HuH-7 (cell line): ENCODE measurements at regions not wholly inside any gene's neighbourhood (a gene's known extent, or its start where the extent isn't known, plus 50 kb on each side); places are given as distances from the start of the nearest gene placed in this dataset.
"Not testable (repeated sequence)": the region's sequence is repeated elsewhere in the genome, so short reads cannot be mapped to it uniquely, and the experiment has no call there.

ENCODE experiments used
- DNase-seq: peaks from one replicate; pipeline ENCODE4 v3.0.0; 2011; ENCODE audit warnings: low spot score

DNA sequence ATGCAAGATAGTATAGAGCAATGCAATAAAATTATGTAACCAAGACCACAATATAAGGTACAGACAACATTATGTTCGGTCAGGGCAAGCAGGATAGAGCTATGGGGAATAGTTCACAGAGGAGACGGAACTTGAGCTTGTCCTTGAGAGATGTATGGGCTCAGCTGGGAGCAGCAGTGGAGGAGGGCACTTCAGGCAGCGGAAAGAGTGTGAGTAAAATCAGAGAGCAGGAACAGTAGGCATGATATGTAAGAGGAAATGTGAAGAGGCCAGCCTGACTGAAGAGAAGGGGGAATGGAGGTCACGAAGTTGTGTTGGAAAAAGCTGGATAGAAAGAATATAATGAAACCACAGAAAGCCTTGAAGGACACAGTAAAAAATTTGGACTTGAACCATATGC lies 217.2 kb upstream of the NOCT start:
- no peak for DNase-seq

DNA sequence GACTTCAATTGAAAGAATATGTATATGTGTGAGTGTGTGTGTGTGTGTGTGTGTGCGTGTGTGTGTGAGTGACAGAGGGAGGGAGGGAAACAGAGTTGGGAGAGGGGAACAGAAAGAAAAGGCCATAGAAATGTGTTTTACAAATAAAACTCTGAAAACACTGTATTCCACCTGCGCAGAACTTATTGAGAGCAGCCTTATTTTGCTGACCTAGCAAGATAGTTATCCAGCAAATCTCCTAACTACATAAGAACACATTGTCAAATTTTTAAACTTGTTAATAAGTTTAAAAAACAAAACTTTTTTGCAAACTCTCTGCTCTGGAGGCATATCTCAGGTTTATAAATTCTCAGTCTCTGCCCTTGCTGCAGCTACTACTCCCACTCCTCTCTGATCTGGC lies 217.9 kb upstream of the NOCT start:
- DNase-seq, result no peak

DNA sequence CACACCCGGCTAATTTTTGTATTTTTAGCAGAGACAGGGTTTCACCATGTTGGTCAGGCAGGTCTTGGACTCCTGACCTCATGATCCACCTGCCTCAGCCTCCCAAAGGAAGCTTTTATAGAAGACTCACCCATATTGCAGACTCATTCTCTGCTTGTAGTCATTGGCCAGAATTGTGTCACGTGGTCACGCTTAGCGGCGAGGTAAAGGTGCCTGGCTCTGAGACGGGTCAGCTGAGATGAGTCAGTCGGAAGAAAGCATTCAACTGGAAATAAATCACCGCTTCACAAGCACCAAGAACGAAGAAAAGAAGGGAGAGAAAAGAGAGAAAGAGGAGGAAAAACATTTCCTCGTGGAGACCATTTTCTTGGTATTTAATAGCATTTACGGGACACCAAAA lies 218.8 kb upstream of the NOCT start:
- DNase-seq, result no peak

DNA sequence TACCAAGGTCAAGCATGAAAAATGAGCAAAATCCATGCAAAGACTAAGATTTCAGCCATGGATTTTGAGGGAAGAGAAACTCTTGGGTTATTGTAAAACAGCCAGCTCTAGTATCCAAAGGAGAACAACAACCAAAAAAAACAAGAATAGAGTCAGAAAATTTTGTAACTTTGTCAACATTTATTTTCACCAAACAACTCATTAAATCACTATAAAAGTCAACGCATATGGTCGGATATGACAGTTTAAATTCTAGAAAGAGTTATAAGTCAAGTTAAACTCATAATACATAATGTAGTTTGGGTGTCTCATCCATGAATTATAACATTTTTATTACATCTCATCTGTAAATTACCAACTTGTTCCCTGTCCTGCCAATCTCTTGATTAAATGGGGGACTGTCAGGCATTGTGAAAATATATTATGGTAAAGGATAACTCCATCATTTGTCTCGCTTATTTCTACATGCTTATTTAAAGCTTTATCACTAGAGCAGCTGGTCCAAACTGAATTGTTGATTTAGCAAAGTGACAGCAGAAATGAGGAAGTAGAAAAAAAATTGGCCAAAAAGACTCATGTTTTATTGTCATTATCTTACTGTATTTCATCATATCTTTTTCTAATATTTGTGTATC lies 224.8 kb upstream of the NOCT start:
- DNase-seq, result no peak

DNA sequence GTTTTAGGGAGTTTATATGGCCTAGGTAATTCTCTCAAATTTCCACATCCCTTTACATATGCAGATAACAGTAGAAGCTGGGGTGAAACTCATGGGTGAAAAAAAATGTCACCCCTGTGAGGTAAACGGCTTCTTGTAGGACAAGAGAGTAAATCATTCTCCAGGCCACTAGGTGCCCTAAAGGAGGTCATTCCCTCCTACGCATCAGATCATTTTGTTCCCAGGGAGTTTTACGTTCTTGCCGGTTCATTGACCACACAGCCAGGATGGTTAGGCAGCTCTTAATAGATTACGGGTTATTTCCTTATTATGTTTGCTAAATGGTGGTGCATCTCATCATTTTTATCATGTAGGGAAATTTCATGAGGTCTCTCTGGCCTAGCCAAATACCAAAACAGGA lies 225.8 kb upstream of the NOCT start:
- no peak for DNase-seq

DNA sequence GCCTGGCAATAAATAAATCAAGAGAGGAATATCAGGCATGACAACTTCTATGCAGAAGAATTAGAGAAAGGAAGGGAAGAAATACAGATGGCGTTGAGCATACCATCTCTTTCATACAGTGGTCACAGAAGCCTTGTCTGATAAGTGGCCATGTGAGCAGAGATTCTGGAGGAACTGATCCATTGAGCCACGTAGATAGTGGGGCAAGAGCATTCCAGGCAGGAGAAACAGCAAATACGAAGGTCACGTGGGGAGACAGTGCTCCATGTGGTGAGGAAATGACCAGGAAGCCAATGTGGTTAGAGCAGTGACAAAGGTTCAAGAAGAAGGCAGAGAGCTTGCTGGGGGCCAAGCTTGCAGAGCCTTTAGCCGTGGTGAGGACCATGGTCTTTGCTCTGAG lies 226.7 kb upstream of the NOCT start:
- no peak for DNase-seq

DNA sequence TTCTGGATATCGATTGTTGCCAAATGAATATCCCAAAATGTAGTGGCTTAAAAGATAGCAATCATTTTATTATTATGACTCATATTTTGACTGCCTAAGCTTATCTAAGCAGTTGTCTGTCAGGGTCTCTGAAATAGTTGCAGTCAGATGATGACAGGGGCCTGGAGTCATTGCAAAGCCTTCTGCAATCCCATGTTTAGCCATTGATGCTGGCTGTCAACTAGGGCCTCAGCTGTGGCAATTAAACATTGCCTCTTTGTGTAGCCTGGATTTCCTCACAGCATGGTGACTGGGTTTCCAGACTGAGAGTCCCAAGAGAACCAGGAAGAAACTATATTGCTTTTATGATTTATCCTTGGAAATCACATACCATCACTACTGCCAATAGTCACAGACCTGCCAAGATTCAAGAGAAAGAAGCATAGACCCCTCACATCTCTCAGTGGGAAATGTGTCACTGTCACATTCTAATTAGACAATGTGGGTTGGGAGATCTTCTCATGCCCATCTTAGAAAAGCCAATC lies 227.3 kb upstream of the NOCT start:
- DNase-seq, result no peak

DNA sequence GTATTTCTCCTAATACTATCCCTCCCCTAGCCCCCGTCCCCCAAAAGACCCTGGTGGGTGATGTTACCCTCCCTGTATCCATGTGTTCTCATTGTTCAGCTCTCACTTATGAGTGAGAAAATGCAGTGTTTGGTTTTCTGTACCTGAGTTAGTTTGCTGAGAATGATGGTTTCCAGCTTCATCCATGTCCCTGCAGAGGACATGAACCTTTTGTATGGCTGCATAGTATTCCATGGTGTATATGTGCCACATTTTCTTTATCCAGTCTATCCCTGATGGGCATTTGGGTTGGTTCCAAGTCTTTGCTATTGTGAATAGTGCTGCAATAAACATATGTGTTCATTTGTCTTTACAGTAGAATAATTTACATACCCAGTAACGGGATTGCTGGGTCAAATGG lies 235.8 kb upstream of the NOCT start:
- DNase-seq, result not testable (repeated sequence)

DNA sequence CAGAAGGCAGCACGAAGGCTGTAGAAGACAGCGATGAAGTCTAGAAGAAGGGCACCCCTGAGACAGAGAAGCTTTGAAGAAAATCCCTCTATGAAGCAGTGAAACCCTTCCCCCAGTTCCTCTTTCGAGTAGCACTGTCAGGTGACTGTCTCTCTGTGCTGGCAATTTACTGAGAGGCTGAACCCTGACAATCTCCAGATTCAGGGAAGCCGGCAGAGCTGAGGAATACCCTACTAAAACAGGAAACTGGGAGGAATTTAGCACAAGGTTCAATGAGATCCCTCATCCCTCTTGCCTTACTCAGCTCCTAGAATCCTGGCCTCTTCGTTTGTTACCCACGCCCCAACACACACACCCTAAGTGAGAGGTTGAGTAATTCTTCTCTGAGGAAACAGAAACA lies 239.7 kb upstream of the NOCT start:
- DNase-seq, result no peak

DNA sequence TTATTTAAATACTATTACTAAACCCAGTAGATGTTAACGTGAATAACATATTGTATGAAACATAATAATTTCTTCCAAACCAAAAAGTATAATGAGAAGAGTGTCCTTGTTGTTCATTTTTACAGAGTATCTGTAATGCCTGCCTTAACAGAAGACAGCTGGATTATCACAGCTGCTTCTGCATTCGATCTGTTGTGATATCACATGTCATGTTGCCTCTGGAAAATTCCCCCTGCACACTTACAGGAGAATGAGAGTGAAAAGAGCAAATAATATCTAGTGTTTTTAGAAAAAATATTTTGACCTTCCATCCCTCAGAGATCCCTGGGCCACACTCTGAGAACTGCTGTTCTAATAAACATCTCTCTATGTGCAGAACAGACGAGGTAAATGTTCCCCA lies 240.1 kb upstream of the NOCT start:
- no peak for DNase-seq

DNA sequence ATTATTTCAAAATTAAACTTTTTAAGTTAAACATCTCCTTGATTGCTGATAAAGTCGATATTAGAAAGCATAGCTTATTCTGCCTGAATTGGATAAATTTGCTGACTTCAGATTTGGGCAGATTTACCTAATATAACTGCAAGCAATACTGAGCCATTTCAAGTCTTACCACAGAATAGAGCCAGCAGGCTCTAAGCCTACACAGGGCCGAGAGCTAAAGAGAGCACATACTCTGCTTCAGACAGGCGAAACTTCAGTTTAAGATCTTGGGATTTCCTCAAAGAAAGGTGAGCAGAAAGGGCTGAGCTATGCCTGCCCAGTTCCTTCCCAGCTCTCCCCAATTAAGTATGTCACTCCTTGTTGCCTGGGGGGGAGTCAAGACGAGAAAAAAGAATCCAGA lies 240.6 kb upstream of the NOCT start:
- DNase-seq, result no peak

DNA sequence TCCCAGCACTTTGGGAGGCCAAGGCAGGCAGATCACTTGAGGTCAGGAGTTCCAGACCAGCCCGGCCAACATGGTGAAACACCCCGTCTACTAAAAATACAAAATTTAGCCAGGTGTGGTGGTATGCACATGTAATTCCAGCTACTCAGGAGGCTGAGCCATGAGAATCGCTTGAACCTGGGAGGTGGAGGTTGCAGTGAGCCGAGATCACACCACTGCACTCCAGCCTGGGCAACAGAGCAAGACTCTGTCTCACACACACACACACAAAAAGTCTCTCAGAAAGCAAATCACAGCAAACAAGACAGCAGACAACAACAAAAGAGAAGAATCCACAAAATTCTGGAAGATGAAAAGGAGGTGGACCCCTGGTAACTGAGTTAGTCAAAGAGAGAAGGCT lies 241.5 kb upstream of the NOCT start:
- not testable (repeated sequence) for DNase-seq

DNA sequence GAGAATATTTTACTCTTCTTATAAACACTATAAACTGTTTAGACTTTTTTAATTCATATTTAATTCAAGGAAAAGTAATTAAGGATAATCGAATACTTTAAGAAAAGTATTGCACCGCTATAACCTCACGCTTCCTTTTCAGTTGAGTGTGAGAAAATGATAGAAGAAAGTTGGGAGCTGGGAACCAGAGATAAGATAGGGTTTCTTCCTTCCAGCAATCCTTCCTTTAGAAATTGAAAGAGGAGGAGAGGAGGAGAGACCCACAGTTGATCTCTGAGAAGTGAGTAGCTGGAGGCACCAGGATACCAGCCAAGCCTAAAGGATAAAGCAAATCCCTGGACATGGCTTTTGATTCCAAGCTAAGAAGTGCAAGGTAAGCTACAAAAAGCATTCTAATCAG lies 242.3 kb upstream of the NOCT start:
- DNase-seq, result no peak

DNA sequence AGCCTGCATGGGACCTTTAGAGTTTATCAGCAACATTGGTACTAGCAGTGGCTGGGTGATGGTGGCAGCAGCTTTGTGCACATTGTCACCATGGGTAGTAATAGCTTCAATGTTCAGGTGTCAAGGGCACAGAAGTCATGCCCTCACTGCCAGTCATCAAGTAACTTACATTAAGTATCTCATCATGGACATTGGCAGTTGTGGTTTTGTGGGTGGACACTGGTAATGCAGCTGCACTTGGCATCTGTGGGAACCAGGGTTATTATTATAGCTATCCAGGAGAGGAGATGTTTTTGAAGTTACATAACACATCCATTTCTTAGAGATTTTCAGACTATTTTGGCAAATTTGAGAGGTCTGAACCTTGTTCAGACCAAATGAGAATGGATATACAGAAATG lies 243.2 kb upstream of the NOCT start:
- no peak for DNase-seq

DNA sequence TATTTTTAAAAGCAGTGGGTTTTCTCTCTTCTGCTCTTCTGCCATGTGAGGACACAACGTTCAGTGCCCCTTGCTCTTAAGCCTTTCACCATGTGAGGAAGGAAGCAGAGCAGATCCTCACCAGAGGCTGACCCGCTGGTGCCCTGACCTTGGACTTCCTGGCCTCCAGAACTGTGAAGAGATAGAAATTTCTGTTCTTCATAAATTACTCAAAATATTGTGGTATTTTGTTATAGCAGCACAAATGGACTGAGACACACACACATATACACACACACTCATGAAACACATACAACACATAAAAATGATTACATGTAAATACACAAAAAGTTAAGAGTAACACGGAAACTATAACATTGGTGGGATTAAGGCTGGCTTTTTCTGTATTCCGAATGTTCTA lies 244.8 kb upstream of the NOCT start:
- no peak for DNase-seq

DNA sequence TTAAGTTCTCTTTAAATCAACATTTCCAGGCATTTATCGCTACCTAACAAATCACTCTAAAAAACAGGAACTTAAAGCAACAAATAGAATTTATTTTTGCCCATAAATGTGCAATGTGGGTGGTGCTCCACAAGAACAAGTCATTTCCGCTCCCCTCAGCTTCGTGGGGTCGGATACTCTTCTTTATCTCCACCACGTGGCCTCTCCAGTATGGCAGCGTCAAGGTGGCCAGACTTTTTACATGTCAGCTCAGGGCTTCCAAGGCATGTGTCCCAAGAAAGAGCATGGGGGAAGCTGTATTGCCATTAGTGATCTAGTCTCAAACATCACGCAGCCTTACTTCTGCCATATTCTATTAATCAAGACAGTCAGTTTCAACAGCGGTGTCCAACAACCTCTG lies 249.2 kb upstream of the NOCT start:
- no peak for DNase-seq

DNA sequence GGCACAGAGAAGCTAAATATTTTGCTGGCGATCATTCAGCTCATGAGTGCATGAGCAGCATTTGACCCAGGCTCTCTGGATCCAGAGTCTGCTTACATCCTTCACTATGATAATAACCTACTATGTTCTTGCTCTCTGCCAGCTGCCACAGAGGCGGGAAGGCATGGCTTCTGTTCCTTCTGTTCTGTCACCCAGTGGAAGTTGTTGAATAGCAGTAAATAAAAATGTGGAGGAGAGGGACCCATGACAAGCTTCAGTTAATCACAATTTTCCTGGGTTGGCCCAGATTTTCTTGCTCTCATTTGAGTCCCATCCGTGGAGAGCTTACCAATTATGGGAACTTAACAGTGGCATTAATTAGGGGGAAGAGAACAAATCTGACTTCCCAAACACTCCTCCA lies 250.1 kb upstream of the NOCT start:
- no peak for DNase-seq

DNA sequence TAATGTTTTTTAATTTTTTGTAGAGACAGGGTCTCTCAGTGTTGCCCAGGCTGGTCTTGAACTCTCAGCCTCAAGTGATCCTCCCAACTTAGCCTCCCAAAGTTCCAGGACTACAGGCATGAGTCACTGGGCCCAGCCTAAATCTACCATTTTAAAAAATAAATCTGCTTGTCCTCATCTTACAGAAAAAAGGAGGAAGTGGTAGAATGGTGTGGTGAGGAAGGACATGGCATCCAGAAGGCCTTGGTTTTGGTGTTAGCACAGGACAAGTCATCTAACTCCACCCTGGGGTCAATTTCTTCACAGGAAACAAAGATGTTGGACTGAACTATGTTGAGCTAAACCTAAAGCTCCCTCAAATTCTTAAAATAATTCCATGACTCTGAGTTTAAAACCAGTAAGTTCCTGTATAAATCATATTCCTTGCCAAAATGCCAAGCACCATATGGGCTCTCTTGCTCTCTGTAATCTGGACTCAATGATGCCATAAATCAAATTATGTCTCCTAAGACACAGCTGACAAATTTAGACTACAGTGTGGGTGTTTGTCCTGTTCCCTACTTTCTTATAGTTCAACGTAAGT lies 253.9 kb upstream of the NOCT start:
- DNase-seq, result no peak

DNA sequence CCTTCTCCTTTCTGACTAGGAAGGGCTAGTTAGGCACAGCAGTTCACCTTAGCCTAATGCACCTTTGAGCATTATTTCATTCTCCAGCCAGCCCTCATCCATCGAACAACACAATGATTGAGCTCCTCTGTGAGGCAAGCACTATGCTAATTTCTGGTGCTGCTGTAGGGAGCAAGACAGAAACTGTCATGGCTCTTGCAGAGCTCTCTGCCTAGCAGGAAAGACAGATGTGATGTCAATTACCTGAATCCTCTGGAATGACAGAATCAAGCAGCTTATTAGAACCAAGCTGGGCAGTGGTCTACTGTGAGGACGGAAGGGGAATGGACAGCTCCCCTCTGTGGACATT lies 256.1 kb upstream of the NOCT start:
- no peak for DNase-seq

DNA sequence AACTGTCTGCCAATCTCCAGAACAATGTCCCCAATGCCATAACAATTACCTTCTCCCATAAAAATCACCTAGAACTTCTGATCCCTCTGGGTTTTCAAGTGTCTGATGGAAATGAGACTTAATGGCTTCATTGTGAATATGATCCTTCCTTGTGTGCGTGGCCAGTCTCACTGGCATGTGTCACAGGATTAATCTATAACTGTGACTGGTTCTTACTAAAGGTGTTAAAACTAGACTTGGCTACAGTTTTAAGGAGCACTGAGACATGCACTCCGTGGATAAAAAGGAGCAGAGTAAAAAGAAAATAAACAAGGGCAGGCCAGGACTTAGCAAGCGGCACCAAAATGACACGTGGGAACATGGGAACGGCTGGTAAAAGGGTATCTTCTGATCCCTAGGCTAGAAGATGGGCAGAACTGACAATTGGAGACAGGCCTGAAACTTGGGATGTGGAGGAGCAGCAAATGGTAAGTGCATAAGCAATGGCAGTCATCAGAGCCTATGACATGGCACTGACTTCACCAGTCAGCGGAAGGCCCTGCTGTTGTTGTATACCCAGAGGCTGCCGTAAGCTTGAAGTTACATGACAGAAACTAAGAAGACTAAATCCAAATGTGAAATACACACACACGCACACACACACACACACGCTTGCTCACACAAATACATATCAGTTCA lies 256.6 kb upstream of the NOCT start:
- DNase-seq, result no peak

DNA sequence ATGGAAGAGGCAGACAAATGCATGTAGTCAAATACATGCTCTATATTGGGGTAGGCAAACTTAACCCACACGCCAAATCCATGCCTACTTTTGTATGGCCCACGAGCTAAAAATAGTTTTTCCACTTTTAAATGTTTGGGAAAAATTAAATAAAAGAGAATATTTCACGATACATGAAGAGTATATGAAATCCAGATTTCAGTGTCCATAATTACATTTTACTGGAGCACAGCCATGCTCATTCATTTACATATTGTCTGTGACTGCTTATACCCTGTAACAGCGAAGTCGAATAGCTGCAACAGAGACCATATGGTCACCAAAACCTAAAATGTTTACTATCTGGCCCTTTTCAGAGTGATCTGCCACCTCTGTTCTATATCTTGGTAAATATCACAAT lies 257.4 kb upstream of the NOCT start:
- DNase-seq, result no peak

DNA sequence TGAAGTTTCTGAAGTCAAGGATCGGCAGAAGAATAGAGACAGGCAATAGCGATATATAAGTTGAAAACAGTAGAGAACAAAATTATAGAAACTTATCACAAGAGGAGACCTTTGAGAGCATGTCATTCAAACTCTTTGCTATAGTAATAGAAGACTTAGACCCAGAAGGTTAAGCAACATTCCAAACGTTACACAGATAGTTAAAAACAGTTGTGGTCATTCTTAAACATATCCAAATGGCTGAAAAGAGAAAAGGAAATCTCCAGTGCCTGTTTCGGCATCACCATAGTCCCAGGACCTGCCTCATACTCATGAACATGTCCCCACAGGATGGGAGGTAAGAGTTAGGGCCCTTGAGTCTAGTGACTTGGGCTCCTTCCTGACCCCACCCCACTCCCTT lies 258.1 kb upstream of the NOCT start:
- no peak for DNase-seq

DNA sequence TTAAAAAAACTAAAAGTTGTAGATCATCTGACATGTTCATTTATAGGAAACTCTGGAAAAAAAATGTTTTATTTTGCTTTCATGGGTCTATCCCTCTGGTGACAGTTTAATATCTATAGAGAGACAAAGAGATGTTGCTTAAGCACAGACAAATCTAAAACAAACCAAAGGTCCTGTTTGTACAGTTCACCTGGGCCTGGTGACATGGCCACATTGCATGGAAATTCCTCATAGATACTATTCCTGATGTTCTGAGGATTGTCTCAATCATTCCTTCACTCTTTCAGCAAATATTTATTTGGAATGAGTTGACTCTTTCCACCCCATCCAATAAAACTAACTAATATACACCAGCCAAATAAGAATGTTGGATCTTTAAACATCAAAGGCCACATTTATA lies 259.1 kb upstream of the NOCT start:
- no peak for DNase-seq

DNA sequence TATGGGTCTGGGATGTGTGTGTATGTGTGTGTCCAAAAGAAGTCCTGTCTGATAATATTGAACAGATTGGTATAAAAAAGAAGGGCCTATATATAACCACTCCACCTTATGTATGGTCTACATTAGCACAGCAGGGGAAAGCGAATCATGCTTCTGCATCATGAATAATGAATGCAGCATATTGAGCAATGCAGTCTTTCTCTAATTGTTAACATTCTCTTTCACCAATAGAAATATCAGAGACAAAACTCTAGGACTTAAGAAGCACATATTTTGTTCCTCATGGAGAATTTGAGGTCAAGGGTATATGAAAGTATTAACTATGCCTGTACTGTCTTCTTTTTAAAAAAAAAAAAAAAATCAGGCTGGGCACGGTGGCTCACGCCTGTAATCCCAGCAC lies 264.3 kb upstream of the NOCT start:
- no peak for DNase-seq
